ENCODE measurements at regions not wholly inside any gene's neighbourhood (a gene's known extent, or its start where the extent isn't known, plus 50 kb on each side); places are given as distances from the start of the nearest gene placed in this dataset.

DNA sequence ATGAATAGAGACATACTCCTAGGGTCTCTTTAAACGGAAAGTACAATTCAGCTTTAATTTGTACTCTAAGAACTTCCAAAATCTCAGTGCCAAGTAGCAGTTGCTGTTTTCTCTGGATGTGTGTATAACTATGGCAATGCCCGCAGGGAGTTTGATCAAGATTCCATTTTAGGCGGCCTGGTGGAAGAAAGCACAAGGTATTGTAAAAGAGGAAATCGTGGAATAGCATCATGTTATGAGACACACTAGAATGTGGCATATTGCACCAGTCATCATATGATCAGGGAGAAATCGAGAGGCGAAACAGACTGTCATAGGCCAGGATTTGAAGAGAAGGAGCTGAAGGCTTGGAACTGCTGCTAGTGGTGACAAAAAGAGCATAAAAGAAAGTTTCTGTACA is 316.2 kb upstream of the FMN2 start:
- DNase-seq (ENCODE audit: low read depth in 1 of 2, low spot score in 1 of 2), result no peak
- H3K27ac ChIP-seq (replicated peaks), result no peak overlapping the region
- TF ChIP-seq, protein P1, sequence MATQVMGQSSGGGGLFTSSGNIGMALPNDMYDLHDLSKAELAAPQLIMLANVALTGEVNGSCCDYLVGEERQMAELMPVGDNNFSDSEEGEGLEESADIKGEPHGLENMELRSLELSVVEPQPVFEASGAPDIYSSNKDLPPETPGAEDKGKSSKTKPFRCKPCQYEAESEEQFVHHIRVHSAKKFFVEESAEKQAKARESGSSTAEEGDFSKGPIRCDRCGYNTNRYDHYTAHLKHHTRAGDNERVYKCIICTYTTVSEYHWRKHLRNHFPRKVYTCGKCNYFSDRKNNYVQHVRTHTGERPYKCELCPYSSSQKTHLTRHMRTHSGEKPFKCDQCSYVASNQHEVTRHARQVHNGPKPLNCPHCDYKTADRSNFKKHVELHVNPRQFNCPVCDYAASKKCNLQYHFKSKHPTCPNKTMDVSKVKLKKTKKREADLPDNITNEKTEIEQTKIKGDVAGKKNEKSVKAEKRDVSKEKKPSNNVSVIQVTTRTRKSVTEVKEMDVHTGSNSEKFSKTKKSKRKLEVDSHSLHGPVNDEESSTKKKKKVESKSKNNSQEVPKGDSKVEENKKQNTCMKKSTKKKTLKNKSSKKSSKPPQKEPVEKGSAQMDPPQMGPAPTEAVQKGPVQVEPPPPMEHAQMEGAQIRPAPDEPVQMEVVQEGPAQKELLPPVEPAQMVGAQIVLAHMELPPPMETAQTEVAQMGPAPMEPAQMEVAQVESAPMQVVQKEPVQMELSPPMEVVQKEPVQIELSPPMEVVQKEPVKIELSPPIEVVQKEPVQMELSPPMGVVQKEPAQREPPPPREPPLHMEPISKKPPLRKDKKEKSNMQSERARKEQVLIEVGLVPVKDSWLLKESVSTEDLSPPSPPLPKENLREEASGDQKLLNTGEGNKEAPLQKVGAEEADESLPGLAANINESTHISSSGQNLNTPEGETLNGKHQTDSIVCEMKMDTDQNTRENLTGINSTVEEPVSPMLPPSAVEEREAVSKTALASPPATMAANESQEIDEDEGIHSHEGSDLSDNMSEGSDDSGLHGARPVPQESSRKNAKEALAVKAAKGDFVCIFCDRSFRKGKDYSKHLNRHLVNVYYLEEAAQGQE (IDR thresholded peaks at IDR 0.05; ENCODE audit: insufficient replicate concordance, low read depth), result no peak
- TF ChIP-seq, protein P2, sequence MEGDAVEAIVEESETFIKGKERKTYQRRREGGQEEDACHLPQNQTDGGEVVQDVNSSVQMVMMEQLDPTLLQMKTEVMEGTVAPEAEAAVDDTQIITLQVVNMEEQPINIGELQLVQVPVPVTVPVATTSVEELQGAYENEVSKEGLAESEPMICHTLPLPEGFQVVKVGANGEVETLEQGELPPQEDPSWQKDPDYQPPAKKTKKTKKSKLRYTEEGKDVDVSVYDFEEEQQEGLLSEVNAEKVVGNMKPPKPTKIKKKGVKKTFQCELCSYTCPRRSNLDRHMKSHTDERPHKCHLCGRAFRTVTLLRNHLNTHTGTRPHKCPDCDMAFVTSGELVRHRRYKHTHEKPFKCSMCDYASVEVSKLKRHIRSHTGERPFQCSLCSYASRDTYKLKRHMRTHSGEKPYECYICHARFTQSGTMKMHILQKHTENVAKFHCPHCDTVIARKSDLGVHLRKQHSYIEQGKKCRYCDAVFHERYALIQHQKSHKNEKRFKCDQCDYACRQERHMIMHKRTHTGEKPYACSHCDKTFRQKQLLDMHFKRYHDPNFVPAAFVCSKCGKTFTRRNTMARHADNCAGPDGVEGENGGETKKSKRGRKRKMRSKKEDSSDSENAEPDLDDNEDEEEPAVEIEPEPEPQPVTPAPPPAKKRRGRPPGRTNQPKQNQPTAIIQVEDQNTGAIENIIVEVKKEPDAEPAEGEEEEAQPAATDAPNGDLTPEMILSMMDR (IDR thresholded peaks at IDR 0.05; ENCODE audit: insufficient read depth, low read length), result no peak
- TF ChIP-seq SPI1 (IDR thresholded peaks at IDR 0.05; ENCODE audit: borderline replicate concordance, low read depth) (no peak), GABPA (IDR thresholded peaks at IDR 0.05; ENCODE audit: low read depth) (no peak), POLR2AphosphoS5 (IDR thresholded peaks at IDR 0.05; ENCODE audit: low read depth) (no peak)
- no peak overlapping the region for H3K4me3 ChIP-seq (replicated peaks; ENCODE audit: insufficient read depth, low read length)
- no peaks in the 10 kb centered on the region for H3K27me3 ChIP-seq (ENCODE audit: insufficient read depth, poor library complexity, severe bottlenecking)

DNA sequence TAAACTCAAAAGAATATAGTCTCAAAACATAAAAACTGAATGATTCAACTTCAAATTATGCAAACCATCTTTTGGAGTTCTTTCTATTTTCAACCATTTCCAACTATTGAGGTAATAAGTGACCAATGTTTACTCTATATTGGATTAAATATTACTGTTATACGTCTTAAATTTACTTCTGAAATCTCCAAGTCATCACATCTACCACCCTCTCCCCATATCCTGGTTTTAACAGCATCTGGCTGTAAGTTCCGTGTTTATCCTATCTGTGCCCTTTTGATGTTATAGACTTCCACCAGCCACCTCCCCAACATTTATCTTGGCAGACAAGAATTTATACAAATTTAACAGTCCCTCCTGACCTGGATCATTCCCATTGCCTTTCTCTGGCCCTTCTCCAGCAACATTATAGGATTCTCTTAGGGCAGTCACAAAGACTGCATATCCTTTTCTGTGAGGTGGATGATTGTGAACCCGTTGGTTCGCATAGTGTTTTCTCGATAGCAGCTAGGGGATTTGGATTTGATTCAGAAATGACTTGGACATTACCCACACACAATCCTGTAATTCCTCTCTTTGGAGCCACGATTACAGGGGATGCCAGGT is 313.4 kb upstream of the FMN2 start:
- no peaks in the 10 kb centered on the region for H3K27me3 ChIP-seq (ENCODE audit: insufficient read depth, poor library complexity, severe bottlenecking)
- no peak overlapping the region for H3K4me3 ChIP-seq (replicated peaks; ENCODE audit: insufficient read depth, low read length)
- DNase-seq (ENCODE audit: low read depth in 1 of 2, low spot score in 1 of 2), result no peak
- H3K27ac ChIP-seq (replicated peaks), result no peak overlapping the region
- TF ChIP-seq GABPA (IDR thresholded peaks at IDR 0.05; ENCODE audit: low read depth), result no peak
- TF ChIP-seq, protein P2 (IDR thresholded peaks at IDR 0.05; ENCODE audit: insufficient read depth, low read length), result no peak
- TF ChIP-seq POLR2AphosphoS5 (IDR thresholded peaks at IDR 0.05; ENCODE audit: low read depth), result no peak
- TF ChIP-seq, protein P1 (IDR thresholded peaks at IDR 0.05; ENCODE audit: insufficient replicate concordance, low read depth), result no peak
- TF ChIP-seq SPI1 (IDR thresholded peaks at IDR 0.05; ENCODE audit: borderline replicate concordance, low read depth), result no peak

DNA sequence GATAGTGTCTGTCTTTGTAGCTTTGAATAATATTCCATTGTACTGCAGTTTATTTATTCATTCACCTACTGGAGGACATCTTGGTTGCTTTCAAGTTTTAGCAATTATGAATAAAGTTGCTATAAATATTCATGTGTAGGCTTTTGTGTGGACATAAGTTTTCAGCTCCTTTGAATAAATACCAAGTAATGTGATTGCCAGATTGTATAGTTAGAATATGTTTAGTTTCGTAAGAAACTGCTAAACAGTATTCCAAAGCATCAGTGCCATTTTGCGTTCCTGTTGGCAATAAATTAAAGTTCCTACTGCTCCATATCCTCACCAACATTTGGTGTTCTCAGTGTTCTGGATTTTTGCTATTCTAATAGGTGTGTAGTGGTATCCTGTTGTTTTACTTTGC is 311.7 kb upstream of the FMN2 start:
- Histone ChIP-seq H3K4me3 (replicated peaks; ENCODE audit: insufficient read depth, low read length) (no peak overlapping the region), H3K27ac (replicated peaks) (no peak overlapping the region), H3K27me3 (ENCODE audit: insufficient read depth, poor library complexity, severe bottlenecking) (no peaks in the 10 kb centered on the region)
- TF ChIP-seq, protein P2 (IDR thresholded peaks at IDR 0.05; ENCODE audit: insufficient read depth, low read length), result no peak
- TF ChIP-seq GABPA (IDR thresholded peaks at IDR 0.05; ENCODE audit: low read depth), result no peak
- no peak for TF ChIP-seq SPI1 (IDR thresholded peaks at IDR 0.05; ENCODE audit: borderline replicate concordance, low read depth)
- TF ChIP-seq, protein P1 (IDR thresholded peaks at IDR 0.05; ENCODE audit: insufficient replicate concordance, low read depth), result no peak
- no peak for TF ChIP-seq POLR2AphosphoS5 (IDR thresholded peaks at IDR 0.05; ENCODE audit: low read depth)
- no peak for DNase-seq (ENCODE audit: low read depth in 1 of 2, low spot score in 1 of 2)
